IMR-90 (cell line): ENCODE measurements at regions not wholly inside any gene's neighbourhood (a gene's known extent, or its start where the extent isn't known, plus 50 kb on each side); places are given as distances from the start of the nearest gene placed in this dataset.

Source experiments
- BHLHE40 ChIP-seq: fragments of 150-350 bp; IDR thresholded peaks from 2 replicates; pipeline ENCODE4 v1.6.1; 2016; ENCODE audit warnings: mild to moderate bottlenecking, low read depth, low read length
- CEBPB ChIP-seq: IDR thresholded peaks from 2 replicates; pipeline ENCODE4 v1.6.1; 2012; ENCODE audit warnings: low read depth, low read length, improper control_type of control experiment
- CTCF ChIP-seq: conservative IDR thresholded peaks from 2 replicates; pipeline ENCODE4 v1.5.1; 2012; ENCODE audit warnings: mild to moderate bottlenecking, low read depth, low read length, improper control_type of control experiment
- ELK1 ChIP-seq: fragments of 150-350 bp; IDR thresholded peaks from 2 replicates; pipeline ENCODE4 v1.6.1; 2016; ENCODE audit warnings: low read depth, mild to moderate bottlenecking, low read length, moderate library complexity, borderline replicate concordance
- FOS ChIP-seq: fragments of 150-350 bp; IDR thresholded peaks from 2 replicates; pipeline ENCODE4 v1.6.1; 2016; ENCODE audit warnings: low read depth, low read length
- MAFK ChIP-seq: IDR thresholded peaks from 2 replicates; pipeline ENCODE4 v1.6.1; 2012; ENCODE audit warnings: low read depth, low read length, improper control_type of control experiment
- MXI1 ChIP-seq: IDR thresholded peaks from 2 replicates; pipeline ENCODE4 v1.6.1; 2012; ENCODE audit warnings: low read depth, mild to moderate bottlenecking, low read length, moderate library complexity, borderline replicate concordance
- POLR2A ChIP-seq: IDR thresholded peaks from 2 replicates; pipeline ENCODE4 v1.6.1; 2012; ENCODE audit warnings: mild to moderate bottlenecking, low read depth, low read length
- RCOR1 ChIP-seq: IDR thresholded peaks from 2 replicates; pipeline ENCODE4 v1.6.1; 2012; ENCODE audit warnings: mild to moderate bottlenecking, low read length, improper control_type of control experiment; ENCODE audit not compliant: insufficient replicate concordance
- USF2 ChIP-seq: fragments of 150-350 bp; IDR thresholded peaks from 2 replicates; pipeline ENCODE4 v1.6.1; 2017; ENCODE audit warnings: mild to moderate bottlenecking, antibody characterized with exemption, low read length, low read depth

- no peak for TF ChIP-seq ELK1
- no peak for TF ChIP-seq CTCF
- no peak for TF ChIP-seq FOS
- no peak for TF ChIP-seq MXI1
- no peak for TF ChIP-seq RCOR1
- no peak for TF ChIP-seq USF2
- TF ChIP-seq POLR2A, result no peak
- no peak for TF ChIP-seq MAFK
- TF ChIP-seq BHLHE40, result no peak
- TF ChIP-seq CEBPB, result no peak
Measured at GRCh38 chr5:3234566-3234965, 361.1 kb upstream of the IRX1 start.
